ENCODE measurements at regions not wholly inside any gene's neighbourhood (a gene's known extent, or its start where the extent isn't known, plus 50 kb on each side); places are given as distances from the start of the nearest gene placed in this dataset.
"Not testable (repeated sequence)": the region's sequence is repeated elsewhere in the genome, so short reads cannot be mapped to it uniquely, and the experiment has no call there.

DNA sequence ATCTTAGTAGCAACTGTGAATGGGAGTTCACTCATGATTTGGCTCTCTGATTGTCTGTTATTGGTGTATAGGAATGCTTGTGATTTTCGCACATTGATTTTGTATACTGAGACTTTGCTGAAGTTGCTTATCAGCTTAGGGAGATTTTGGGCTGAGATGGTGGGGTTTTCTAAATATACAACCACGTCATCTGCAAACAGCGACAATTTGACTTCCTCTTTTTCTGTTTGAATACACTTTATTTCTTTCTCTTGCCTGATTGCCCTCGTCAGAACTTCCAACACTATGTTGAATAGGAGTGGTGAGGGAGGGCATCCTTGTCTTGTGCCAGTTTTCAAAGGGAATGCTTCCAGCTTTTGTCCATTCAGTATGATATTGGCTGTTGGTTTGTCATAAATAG, 1883.1 kb upstream of the TENM3 start:
- not testable (repeated sequence) for DNase-seq

DNA sequence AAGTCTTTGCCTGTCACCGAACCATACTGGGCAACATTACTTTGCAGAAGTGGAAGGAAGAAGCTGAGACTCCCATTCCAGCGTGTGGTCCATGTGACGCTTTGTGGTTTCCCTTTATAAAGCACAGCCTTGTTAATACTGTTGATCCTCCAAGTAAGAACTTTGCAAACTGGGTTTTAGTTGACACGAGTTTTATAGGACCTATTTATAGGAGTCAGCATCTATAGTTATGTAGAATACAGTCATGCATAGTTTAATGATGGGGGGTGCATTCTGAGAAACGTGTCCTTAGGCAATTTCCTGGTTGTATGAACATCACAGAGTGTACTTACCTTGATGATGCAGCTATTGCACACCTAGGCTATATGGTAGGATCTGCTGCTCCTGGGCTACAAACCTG, 1879.4 kb upstream of the TENM3 start:
- no peak for DNase-seq

DNA sequence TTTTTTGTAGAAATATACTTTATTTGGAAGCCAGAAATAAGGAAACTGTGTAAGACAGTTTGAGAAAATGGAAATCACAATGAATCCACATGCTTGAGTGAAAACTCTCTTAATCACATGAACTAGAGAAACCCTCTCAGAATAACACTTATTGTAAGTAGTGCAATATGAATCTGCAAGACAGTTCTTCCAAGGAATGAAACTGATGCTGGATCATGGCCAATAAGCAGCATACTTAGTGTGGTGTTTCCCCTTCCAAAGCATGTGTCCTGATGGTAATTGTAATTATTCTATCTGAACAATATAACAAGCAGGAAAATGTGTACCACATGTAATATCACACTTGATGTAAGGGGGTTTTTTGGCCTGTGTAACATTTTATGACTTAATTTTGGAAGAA, 1870.5 kb upstream of the TENM3 start:
- DNase-seq, result no peak

DNA sequence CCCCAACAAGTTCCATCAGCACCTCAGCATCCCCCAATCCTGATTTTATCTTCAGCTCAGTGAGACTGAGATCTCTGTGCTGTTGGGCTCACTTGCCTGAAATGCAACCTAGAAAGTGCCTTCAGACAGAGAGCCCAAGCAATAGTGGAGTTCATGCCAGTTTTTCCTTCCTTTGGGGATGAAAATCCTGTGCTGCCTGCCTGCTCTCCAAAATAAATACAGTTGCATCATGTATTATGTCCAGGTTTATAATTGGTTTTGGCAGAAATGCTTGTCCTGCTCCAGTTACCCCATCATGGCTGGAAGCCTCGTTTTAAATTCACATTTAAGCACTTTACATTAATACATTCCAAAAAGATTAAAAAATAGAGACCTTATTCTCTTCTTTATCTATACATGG, 1865.5 kb upstream of the TENM3 start:
- DNase-seq, result no peak

DNA sequence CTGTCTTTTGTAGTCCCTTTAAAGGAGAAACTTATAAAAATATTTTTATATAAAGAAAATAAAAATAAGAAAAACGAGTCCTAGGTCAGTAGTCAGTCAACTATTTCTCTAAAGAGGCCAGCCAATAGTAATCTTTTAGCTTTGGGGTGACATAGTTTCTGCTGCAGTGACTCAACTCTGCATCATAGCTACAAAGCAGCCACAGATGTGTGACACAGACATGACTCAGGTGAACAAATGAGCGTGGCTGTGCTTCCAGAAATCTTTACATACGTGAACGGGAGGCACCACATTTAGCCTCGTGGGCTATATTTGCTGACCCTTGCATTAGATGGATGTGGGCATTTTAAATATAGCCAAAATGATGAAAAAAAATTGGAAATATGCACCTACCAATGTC, 1862.5 kb upstream of the TENM3 start:
- DNase-seq, result no peak

DNA sequence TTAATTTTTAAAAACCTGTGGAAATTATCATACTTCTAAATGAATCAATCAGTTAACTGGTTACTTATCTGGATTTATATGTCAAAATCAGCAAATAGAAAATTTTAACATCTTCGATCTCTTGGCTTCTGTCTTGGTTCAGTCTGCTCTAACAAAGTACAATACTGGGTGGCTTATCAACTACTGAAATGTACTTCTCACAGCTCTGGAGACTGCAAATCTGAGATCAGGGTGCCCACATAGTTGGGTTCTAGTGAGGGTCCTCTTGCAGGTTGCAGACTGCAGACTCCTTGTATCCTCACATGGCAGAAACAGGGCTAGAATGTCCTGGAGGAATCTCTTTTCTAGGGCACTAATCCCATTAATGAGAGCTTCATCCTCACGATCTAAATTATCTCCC, 1851.6 kb upstream of the TENM3 start:
- no peak for DNase-seq

DNA sequence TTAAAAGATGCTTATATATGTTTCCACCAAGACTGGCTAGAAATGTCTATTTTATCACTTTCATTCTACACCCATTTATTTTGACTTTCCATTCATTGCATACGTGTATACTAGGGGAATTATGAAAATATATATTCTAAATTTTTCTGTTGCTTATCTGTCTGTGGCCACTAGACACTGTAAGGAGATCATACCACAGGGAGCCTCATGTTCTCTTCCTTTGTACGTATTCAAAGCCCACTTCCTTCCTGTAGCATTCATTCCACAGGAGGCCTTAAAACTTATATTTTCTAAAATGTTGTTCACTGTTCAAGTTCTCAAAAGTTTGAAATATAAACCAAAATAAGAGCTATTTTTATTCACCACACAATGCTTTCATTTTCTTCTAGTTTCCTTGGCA, 1848.9 kb upstream of the TENM3 start:
- no peak for DNase-seq

DNA sequence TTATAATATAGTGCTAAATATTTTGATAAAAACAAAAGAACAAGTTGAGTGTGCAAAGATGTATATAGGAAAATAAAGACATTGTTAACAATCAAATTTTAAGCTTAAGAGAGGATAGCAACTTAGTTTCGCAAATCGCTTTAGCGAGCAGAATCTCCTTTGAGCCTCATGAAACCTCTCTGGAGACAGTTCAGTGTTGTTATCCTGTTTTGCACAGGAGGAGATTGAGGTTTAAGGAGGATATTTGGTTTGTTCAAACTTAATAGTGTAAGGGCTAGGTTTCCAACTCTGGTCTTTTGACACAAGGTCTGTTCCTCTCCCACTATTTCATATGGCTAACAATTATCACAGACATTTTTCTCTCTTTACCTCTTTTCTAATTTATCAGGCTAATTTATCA, 1848.5 kb upstream of the TENM3 start:
- no peak for DNase-seq

DNA sequence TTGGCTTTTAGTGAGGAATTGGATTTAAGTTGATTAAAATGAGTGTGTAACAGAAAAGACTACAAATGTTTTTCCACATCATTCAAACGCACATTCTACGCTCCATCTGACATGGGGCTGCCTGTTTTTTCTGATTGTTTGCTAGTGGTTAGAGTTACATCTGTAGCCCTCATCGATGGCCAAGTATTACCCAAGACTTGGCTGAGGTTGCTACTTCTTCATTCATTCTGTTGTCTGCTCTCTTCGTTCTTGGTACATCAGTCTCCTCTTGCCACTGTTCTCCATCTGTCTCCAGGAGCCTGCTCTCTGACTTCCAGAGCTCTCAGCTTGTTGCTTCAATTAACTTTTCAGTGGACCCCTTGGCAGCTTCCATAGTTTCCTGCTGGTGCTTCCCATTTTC, 1844.6 kb upstream of the TENM3 start:
- no peak for DNase-seq

DNA sequence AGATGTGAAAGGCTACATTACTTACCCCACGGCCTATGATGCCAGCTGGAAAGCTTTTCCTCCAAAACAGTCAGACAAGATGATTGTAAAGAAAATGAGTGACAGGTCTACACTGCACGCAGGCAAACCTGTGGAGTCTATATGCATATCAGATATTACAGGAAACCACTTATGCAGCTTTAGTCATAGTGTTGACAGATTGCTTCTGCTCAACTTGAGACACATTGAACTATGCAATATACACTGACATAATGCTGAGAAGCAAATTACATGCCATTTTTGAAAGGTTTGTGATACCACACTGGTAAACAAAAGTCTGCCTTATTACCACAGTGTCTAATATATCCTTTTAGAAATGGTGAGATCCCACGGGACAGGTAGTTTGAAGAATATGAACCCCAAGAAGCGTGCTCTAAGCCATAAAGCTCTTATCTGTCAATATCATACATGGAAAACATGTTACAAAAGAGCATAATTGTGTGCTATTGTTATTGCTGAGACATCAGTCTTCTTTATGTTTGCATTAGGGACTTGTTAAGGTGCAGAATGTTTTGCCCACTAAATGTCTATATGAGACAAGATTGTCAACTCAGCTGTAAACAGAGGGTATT, 1835.8 kb upstream of the TENM3 start:
- no peak for DNase-seq

DNA sequence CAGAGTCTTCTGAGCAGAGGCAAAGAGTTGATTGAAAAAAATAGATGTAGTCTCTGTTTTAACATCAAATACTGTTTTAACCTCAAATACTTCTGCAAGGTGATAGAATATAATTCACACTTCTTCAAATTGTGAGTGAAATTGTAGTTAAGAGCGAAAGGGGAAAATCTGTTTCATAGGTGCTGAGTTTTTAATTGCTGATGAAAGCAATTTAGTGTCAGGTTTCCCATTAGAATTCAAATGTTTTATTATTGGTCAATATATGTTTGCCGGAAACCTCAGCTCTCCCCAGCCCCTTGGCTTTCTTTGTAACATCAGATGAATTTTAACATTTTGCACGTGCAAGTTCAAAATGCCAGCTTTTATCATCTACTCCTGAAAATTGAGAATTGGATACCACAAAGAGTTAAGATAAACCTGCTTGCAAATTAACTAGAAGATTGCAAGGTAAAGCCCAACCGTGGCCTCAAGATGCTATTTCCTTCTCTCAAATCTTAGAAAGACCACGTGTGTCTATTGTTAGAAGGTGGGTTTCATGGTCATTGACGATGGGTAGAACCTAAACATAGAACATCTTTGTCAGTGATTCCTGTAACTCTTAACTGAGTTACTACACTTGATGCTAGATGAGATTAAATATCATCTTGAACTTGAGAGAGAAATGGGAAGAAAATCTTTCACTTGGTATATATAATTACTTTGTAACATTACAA, 1824.2 kb upstream of the TENM3 start:
- no peak for DNase-seq

DNA sequence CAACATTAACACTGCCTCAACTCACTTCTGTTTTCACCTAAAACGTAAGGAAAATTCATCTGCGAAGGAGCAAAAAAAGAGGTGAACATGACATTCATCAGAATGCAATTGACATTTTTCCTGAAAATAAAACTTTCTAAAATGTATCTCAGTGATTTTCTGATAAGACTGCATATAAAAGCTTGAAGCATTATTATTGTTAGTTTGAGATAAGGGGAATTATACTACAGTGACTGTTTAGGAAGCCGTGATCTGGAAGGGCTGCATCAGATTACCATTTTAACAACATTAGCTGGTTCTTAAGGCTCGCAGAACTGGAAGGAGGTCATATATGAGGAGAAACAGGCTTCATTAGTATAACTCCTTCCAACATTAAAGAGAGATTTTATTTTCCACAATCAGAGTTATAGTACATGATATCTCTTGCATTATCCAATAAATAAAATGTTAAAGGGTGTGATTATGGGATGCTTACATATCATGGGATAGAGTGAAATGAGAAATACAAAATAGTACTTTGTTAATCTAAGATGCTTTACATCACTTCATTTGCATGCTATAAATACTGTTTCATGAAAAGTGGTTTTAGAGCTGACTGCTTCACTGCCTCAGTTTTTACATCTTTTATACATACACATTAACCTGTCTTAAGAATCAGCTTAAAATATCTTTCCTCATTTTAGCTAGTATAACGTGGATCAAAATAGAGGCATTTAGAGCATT, 1820.1 kb upstream of the TENM3 start:
- DNase-seq, result no peak

DNA sequence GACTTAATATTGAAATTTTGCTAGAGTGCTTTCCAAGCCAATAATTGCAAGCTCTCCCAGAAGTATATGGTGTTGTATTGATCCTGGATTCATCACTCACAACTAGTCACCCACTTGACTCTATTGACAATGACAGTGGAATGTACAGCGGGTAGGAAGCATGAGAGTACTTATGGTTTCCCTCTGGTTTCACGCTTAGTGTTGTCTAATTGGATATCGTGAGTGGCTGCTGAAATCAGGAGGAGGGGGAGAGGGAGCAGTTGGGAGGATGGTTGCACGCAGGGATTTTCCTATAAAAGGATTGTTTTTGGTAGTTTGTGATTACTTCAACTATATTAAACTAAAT, 1819.5 kb upstream of the TENM3 start:
- DNase-seq, result no peak

DNA sequence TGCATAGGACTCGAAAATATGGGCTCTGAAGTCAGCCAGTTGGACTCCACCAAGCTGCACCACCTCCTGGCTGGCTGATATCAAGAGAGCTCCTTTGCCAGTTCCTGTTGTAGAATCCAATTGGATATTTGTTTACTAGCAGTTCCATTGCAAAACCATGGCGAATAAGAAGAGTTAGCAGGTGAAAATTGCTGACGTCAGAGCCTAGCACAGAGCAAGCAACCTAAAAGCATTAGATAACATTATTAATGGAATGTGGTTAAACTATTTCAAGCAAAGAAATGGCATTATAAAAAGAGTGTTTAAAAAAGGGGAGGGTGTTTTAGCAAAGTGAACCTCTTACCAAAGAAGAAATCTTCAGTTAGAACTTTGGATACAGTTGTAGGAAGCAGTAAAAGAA, 1816.3 kb upstream of the TENM3 start:
- no peak for DNase-seq

DNA sequence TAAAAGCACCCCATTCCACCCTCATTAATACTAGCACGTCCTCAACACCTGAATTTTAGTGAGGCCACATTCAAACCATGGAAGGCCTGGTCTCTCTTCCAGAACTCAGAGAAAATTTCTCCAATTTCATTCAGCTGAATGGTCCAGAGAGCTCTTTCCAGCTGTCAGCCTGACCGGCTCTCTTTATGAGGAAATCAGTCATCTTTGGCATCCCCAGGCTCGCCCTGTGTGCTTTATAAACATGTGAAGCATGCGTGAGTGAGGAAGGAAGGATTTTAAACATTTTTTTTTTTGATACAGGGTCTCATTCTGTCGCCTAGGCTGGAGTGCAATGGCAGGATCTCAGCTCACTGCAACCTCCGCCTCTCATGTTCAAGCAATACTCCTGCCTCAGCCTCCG, 1812.9 kb upstream of the TENM3 start:
- DNase-seq, result no peak

DNA sequence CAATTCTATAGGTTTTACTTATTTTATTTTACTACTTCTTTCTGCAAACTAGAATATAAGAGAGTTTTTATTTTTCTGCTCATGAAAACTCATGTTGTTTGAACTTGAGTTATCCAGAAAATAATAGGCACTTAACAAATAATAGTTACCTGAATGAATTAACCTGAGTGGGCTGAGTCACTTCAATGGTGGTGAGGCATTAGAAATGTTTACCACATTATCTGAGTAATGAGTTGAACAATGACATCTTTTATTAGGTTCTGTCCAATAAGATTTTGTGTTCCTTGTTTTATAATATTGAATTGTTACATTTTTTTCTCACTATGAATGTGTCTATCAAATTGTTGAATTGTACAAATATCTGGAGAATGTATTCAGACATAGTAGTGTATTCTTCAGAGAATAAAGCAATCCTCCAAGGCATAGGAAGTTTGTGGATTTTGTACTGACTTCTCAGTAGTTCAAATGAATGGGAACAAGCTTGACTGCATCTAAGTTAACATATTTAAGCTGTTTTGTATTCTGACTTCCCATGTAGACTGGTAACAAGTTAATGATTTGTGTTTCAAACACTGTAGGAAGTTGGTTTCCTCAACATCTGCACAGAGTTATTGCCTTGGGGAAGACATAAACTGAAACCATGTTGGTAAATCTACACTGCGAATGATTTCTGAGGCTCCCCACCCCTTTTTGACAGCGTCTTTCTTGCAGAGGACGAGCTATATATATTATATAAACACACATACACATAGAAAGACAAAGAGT, 1808.9 kb upstream of the TENM3 start:
- no peak for DNase-seq

DNA sequence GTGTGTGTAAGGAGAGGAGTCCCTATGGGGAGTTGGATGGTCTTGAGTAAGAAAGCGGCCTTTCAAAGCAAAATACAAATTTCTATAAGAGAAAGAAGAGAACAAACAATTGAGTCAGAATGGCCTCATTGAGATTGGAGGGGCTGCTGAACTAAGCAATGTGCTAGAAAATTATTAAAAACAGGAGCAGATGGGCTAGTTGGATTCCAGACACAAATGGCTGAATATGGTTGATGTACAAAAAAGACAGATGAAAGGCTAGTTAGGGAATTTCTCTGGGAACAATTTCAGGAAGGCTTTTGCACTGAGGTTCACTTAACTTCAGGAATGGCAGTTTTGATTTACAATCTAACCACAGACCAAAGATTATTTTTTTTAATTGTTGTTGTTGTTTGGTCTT, 1806.8 kb upstream of the TENM3 start:
- no peak for DNase-seq

DNA sequence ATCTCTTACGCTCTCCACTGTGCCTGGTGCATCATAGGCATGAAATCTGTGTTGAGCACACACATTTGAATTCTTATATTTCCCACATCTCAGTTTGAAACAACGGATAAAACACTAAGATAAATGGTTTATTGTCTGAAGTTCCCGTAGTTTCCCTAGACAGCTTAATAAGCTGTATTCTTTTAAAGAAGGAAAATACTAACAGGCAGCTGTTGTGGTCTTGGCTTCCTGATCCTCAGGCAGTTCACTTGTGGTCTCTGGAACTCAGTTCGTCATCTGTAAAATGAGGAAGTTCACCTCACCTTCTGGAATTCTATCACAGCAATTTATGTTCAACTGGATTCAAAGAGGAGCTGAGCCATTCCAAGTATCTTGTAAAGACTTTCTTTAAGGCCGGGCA, 1805.6 kb upstream of the TENM3 start:
- no peak for DNase-seq

DNA sequence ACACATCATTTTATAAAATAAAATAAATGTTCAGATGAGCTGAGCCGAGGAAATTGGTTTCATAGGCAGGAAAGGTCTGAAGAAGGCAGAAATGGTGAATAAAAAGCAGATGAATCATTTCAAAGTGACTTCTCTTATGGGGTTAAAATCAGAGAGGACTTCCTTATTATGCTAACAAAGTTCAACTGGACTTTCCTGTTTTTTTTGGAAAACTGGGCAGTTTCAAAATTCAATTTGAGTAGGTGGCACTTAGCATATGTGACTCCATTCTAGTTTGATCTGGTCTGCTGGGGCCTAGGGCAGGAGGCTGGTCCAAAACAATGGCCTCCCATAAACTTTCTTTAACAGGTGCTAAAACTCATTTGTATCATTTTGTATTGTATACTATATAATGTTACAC, 1794.9 kb upstream of the TENM3 start:
- DNase-seq, result no peak

DNA sequence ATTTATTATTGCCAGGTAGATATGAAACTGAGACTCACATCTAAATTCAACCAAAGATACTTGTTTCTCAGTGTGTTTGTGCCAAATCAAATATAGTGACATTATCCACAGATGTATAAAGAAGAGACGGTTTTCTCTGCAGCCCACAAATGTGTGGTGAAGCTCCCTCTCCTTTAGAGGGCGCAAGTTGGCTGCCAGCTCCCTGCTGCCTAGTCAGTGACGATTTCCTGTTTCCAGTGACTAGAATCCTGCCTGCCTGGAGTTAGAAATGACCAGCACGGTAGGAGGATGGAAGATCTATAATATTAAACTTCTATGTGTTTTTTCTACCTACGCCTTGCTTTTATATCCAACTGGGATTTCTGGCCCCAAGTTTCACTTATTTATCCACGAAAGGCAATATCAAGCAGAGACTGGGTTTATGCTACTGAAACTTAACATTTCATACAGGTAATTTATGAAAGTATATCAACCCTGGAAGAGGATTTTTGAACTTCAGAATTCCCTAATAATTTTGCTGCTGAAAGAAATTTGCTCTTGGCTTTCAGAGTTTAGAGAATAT, 1793.7 kb upstream of the TENM3 start:
- no peak for DNase-seq

DNA sequence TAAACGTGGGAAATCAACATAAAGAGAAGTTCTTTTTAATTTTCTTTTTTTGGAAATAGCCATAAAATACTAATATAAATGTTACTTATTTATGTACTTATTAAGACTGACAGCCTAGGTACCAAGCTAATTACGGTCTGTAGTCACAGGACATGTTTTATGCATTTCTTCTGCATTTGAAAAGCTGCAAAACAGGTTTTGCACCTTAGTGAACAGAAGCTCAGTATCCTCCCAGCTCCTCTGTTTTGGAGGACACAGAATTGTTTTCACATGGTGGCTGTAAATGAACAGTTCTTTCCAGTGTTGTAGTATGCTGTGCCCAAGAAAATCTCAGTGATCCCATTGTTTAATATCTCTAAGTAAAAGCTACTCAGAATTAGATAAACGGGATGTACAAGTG, 1788.0 kb upstream of the TENM3 start:
- DNase-seq, result no peak

DNA sequence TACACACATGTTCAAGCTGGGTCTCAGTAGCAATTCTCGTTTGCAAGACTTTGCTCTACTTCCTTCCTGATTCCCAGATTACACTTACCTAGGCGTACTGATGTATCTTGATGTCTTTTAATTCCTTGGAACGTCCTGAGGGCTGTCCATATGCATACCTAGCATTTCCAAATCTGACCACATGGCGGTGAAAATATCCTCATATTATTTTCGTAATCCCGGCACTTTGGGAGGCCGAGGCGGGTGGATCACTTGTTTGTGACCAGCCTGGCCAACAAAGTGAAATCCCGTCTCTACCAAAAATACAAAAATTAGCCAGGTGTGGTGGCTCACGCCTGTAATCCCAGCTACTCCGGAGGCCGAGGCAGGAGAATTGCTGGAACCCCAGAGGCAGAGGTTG, 1786.3 kb upstream of the TENM3 start:
- DNase-seq, result no peak

DNA sequence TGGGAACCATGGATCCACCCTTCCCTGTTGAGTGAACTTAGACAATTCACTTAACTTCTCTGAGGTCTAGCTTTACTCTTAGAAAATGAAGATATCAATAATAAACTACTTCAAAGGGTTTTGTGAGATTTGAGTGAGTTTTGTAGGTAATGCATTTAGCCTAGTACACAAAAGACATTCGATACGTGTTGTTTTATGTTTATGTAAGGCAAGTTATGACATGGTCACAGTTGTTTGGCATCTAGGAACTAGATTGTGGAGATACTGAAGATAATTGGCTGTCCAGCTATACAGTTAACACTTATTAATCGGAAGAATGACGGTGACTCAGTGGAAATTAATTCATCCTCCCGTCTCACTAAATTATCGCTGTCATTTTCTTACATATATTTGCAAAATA, 1781.1 kb upstream of the TENM3 start:
- DNase-seq, result no peak

DNA sequence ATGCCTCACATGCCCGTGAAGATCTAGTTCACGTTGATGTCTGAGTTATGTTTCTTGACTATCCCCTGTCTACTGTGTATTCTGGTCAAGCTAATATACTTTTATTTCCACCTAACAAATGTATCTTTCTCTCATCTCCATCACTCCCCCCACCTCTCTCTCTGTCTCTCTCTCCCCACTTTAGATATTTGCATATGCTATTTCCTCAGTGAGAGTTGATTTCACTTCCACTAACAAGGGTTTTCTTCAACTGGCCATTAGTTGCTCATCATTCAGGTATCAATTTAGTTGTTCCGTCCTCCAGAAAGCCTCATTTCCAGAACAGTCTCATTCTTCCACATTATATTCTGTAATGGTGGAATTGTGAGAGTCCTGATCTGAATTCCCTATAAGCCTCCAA, 1777.8 kb upstream of the TENM3 start:
- no peak for DNase-seq
